ENCODE measurements at regions not wholly inside any gene's neighbourhood (a gene's known extent, or its start where the extent isn't known, plus 50 kb on each side); places are given as distances from the start of the nearest gene placed in this dataset.

DNA sequence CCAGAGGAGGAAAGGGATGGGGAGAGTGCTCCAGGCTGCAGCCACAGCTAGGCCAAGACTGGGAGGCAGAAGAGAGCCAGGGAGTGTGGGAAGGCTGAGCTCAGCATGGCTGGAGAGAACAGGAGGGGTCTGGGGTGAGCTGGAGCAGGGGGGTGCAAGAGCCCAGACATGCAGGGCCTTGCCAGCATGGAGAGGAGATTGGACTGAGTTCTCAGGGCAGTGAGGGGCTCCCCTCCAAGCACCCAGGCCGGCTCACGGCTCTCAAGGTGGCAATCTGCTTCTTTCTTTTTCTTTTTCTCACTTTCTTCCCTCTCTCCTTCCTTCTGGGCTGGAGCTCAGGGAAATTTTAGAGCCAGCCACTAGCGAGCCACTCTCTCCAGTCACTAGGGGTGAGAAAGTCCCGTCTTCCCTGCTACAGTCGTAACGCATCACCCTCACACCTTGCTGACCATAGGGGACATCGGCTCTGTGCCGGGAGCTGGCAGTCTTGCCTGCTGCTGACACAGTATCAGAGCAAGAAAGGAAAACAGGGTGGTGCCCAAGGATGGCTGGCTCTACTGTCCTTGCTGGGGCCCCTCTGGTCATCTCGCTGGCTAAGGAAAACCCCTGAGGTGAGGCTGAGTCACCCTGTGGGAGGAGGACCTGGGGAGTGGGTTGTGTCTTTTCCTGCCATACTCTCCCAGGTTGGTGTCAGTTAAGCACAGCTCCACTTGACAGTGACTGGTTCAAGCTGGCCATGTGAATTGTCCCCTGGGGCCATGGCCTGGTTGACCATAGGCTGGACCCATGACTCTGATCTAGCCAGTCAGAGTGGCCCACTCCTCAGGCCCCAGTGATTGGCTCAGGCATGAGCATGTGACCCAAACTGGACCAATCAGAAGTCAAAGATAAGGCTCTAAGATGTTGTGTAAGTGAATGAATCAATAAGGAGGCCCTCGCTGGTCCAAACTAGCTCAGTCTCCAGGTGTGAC, 135.1 kb upstream of the PMEPA1 start:
- DNase-seq: no peak
- H3K4me1 Mint-ChIP-seq (ENCODE audit: low read depth): no peaks in the 10 kb centered on the region
- H3K36me3 Mint-ChIP-seq (ENCODE audit: low read depth): no peaks in the 10 kb centered on the region

DNA sequence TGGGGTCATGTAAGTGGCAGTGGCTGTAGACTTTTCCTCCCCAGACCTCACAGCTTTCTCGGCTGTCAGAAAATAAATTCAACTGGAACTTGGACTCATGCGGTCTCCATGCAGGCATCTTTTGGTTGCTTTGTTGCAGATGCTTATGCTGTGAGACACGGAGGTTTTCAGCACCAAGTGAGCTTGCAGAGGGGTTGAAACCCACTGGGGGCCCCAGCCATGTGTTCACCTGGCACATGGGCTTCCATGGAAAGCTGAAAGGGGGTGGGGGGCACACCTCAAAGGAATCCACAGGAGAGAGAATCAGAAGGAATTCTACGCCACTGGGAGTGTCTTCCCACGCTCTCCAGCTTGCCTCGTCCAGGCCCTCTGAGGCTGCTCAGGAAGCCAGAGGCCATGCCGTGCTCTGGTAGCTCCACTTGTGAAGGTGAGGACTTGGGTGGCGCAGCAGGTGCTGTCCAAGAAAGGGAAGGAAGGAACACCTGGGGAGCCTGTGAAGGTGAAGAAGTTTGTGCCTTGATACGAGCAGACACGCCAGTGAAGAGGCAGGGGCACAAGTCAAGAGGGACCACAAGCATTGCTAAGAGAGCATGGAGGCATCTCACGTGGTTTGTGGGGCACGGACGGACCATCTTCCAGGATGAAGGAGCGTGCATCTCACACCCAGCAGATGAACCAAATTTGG, 134.3 kb upstream of the PMEPA1 start:
- H3K4me3 Mint-ChIP-seq: no peak overlapping the region
- no peaks in the 10 kb centered on the region for H3K4me1 Mint-ChIP-seq (ENCODE audit: low read depth)
- DNase-seq: no peak
- H3K27me3 Mint-ChIP-seq: peaks cover 5% of the 10 kb centered on the region
- no peaks in the 10 kb centered on the region for H3K9me3 Mint-ChIP-seq
- no peaks in the 10 kb centered on the region for H3K36me3 Mint-ChIP-seq (ENCODE audit: low read depth)
- no peak overlapping the region for H3K27ac Mint-ChIP-seq

More for the DNA sequence above, 135.1 kb upstream of the PMEPA1 start:
- Mint-ChIP-seq H3K27ac (no peak overlapping the region), H3K9me3 (no peaks in the 10 kb centered on the region), H3K4me3 (no peak overlapping the region), H3K27me3 (peaks cover 9% of the 10 kb centered on the region)

DNA sequence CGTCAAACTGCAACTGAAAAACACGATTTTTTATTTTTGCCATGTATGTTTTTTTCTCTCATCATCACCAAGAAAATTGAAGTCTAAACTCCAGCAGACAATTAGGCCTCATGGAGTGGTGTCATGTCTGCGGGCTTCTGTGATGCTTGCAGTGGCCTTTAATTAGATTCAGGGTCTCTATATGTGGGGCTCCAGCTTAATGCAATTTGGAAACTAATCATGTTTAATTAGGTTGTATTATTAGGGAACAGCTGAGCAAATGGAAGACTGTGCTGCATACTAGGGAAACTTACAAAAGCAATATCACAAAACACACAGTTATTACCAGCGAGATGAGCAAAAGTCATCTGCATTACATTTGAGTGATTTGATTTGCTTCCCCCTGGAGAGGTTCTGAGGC, 132.9 kb upstream of the PMEPA1 start:
- no peaks in the 10 kb centered on the region for H3K9me3 Mint-ChIP-seq
- H3K36me3 Mint-ChIP-seq (ENCODE audit: low read depth): no peaks in the 10 kb centered on the region

DNA sequence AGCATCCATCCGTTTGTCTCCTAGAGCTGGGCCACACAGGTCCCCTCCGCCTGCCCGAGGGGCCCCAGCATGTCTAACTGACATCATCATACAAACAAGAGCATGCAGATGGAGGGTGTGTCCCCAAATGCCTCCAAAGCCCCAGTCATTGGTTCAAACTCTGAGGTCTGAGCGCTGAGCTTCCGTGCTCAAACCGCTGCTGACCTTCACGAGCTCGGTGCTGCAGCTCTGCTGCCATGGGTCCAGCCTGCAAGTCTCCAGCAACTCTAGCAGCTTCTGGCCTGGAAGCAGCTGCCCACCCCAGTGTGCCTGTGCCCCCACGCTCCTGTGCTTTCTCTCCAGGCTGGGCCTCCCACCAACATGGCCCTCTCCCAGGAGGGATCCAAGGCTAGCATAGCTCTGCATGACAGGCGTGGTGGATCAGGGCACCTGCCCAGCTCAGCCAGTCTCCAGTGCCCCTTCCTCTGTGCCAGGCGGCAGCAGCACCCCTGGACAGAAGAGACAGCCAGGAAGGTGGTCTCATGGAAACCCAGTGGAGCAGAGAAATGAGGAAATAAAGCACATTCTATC, 131.6 kb upstream of the PMEPA1 start:
- H3K4me1 Mint-ChIP-seq (ENCODE audit: low read depth): no peaks in the 10 kb centered on the region
- H3K27me3 Mint-ChIP-seq: no peaks in the 10 kb centered on the region
- no peaks in the 10 kb centered on the region for H3K9me3 Mint-ChIP-seq
- no peak overlapping the region for H3K27ac Mint-ChIP-seq
- H3K36me3 Mint-ChIP-seq (ENCODE audit: low read depth): no peaks in the 10 kb centered on the region
- no peak for DNase-seq
- no peak overlapping the region for H3K4me3 Mint-ChIP-seq

More for the DNA sequence above, 132.9 kb upstream of the PMEPA1 start:
- Mint-ChIP-seq H3K27me3 (no peaks in the 10 kb centered on the region), H3K27ac (no peak overlapping the region), H3K4me1 (ENCODE audit: low read depth) (no peaks in the 10 kb centered on the region), H3K4me3 (no peak overlapping the region)
- DNase-seq: no peak

DNA sequence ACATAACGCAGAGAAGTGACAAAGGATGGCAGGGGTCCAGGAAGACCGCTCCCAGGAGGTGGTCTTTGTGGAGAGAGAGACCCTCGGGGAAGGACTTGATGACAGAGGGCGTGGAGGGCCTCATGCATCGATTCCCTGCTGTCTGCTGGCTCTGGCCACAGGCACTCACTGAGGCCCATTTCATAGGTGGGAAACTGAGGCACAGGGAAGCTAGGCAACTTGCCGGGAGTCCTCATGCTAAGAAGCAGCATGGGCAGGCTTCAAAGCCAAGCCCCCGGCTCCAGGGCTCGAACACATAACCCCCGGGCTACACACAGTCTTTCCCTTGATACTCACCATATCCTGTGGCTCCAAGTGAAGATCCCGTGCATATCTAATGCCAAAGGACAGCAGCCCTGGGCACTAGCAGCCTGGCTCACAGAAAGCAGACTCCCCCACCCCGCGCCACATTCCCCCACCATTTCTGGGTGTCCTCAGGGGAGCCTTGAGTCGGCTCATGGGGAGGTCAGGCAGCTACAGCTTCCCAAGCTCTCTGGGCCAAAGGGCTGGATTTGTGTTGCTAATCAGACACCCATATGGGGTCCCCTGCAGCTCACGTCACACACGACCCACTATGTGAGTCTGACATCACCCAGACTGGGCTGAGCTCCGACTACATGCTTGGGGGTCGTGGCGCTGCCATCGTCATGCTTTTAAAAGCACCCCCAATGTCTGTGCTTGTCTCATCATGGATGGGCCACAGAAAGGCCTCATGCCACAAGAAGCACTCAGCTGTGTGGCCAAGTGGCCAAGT, 130.9 kb upstream of the PMEPA1 start:
- no peaks in the 10 kb centered on the region for H3K36me3 Mint-ChIP-seq (ENCODE audit: low read depth)
- no peak overlapping the region for H3K4me3 Mint-ChIP-seq
- no peak for DNase-seq
- no peaks in the 10 kb centered on the region for H3K4me1 Mint-ChIP-seq (ENCODE audit: low read depth)
- no peak overlapping the region for H3K27ac Mint-ChIP-seq
- no peaks in the 10 kb centered on the region for H3K9me3 Mint-ChIP-seq
- H3K27me3 Mint-ChIP-seq: no peaks in the 10 kb centered on the region

DNA sequence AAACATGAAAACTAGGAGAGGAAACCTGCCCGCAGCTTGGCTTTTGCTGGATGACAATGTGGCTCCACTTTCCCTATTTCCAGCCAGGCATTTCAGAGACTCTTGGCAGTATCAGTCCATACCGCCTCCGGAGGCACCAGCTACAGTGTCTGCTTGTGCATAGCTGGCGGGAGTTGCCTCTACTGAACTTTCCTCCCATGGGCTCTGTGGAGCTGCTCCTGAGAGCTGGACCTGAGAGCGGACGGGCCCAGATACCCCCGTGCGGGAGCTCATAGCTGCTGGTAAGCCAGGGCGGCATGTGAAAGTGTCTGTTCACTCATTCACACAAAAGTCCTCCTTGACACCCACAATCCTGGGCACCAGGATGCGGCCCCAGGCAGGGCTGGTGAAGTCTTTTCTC, 130.3 kb upstream of the PMEPA1 start:
- no peak for DNase-seq
- Mint-ChIP-seq H3K9me3 (no peaks in the 10 kb centered on the region), H3K27ac (no peak overlapping the region), H3K4me3 (no peak overlapping the region), H3K4me1 (ENCODE audit: low read depth) (no peaks in the 10 kb centered on the region), H3K27me3 (no peaks in the 10 kb centered on the region), H3K36me3 (ENCODE audit: low read depth) (no peaks in the 10 kb centered on the region)

DNA sequence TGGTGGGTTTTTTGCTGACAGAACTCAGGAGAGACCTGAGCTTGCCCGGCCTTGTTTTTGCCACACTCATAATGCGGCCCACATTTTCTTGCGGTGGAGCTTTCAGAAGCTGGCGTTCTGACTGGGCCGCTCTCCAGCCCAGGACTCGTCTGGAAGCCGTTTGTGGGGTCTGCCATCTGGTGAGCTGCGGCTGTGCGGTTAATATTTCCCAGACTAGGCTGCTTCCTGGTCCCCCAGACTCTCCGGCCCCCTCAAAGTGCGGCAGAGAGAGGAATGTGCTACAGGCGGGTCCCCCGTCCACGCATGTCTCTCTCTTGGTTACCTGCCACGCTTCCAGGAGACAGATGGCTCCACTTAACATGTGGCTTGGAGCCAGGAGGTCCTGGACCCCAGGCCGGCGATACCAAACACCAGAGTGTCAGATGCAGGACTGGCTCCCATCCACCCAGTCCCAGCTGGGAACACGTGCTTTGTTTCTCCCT, 128.9 kb upstream of the PMEPA1 start:
- no peak overlapping the region for H3K27ac Mint-ChIP-seq
- no peaks in the 10 kb centered on the region for H3K4me1 Mint-ChIP-seq (ENCODE audit: low read depth)
- DNase-seq: no peak
- peaks cover 3% of the 10 kb centered on the region for H3K27me3 Mint-ChIP-seq
- no peaks in the 10 kb centered on the region for H3K36me3 Mint-ChIP-seq (ENCODE audit: low read depth)
- no peaks in the 10 kb centered on the region for H3K9me3 Mint-ChIP-seq
- no peak overlapping the region for H3K4me3 Mint-ChIP-seq

DNA sequence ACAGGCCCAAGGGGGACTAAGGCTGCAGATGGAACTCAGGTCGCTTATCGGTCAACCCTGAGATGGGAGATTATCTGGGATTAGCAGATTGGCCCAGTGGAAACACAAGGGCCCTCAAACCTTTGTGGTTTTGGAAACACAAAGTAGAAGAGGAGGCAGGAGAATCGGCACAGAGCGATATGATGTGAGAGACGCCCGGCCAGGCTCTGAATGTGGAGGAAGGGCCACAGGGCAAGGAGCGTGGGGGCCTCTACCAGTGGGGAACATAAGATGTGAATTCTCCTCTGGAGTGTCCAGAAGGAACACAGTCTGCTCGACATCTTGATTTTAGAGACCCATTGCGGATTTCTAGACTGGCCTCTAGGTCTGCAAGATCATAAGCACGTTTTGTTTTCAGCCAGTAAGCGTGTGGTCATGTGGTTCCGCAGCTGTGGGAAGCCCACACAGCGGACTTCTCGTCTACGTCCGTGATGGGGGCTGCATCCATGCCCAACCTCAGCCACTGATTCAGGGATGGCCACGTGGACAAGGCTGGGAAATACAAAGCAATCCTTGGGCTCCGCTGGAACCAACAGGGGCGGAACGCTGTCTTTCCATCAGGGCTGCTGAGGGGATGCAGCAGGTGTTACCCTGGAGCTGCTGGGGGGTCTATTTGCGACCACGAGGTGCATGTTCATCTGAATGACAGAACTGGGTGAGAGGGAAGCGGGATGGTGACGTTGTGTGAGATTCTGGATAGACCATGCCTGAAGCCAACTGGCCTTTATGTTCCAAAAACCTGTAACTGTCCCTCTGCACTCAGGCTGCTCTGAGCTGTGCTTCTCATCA, 127.6 kb upstream of the PMEPA1 start:
- Mint-ChIP-seq H3K4me1 (ENCODE audit: low read depth) (no peaks in the 10 kb centered on the region), H3K27me3 (peaks cover 3% of the 10 kb centered on the region), H3K27ac (no peak overlapping the region), H3K4me3 (no peak overlapping the region), H3K36me3 (ENCODE audit: low read depth) (no peaks in the 10 kb centered on the region), H3K9me3 (no peaks in the 10 kb centered on the region)
- no peak for DNase-seq

DNA sequence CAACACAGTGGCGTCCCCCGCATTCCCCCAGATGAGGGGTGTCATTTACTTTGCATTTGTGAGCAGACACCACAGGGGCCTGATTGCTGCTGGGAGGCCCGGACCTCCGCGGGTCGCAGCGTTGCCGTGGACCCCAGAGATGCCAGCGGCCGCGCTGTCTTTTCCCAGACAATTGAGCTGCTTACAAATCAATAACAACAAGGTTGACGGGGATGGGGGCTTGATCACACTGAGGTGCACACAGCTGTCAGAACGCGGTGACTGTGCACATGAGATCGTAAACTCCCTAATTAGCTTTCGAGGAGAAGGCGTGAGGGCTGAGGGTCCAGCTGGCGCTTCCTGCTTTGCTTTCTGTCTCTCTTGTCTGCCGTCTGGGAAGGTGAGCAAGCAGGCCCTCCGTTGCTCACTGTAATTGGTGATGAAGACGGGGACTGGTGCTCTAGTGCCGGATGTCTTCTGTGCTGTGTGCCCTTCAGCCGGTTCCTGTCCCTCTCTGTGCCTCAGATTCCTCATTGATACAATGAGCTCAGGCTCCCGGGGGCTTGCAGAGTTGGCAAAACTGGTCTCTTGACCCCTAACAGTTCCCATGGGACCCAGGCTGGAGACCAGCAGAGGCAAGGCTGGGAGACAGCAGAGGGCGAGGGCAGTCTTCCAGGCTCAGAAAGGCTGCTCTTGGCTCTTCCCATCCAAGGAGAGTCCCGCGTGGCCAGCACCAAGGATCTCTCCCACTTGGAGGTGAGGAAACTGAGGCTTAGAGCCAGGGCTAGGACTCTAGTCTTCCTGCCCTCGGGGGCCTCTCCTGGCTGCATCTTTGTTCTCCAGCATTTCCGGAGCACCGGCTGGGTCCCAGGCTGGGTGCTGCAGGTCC, 126.0 kb upstream of the PMEPA1 start:
- Mint-ChIP-seq H3K4me3 (no peak overlapping the region), H3K4me1 (ENCODE audit: low read depth) (no peaks in the 10 kb centered on the region), H3K27me3 (peaks cover 3% of the 10 kb centered on the region), H3K9me3 (no peaks in the 10 kb centered on the region), H3K36me3 (ENCODE audit: low read depth) (no peaks in the 10 kb centered on the region), H3K27ac (no peak overlapping the region)
- DNase-seq: no peak

DNA sequence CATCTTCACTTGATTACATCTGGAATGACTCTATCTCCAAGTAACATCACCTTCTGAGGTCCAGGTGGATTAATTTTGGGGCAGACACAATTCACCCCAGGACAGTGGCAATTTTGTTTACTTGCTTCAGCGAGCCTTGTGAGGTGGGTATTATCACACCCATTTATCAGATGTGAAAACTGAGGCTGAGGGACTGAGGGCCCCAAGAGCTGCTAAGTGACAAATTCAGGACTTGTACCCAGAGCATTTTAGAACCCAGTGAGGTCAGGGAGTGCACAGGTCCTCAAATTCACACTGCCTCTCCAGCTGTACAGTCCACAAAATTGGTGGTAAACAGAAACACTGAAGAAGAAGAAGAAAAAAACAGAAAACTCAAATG, 125.2 kb upstream of the PMEPA1 start:
- Mint-ChIP-seq H3K4me1 (ENCODE audit: low read depth) (no peaks in the 10 kb centered on the region), H3K9me3 (no peaks in the 10 kb centered on the region), H3K27me3 (peaks cover 3% of the 10 kb centered on the region), H3K4me3 (no peak overlapping the region), H3K27ac (no peak overlapping the region), H3K36me3 (ENCODE audit: low read depth) (no peaks in the 10 kb centered on the region)
- DNase-seq: no peak

DNA sequence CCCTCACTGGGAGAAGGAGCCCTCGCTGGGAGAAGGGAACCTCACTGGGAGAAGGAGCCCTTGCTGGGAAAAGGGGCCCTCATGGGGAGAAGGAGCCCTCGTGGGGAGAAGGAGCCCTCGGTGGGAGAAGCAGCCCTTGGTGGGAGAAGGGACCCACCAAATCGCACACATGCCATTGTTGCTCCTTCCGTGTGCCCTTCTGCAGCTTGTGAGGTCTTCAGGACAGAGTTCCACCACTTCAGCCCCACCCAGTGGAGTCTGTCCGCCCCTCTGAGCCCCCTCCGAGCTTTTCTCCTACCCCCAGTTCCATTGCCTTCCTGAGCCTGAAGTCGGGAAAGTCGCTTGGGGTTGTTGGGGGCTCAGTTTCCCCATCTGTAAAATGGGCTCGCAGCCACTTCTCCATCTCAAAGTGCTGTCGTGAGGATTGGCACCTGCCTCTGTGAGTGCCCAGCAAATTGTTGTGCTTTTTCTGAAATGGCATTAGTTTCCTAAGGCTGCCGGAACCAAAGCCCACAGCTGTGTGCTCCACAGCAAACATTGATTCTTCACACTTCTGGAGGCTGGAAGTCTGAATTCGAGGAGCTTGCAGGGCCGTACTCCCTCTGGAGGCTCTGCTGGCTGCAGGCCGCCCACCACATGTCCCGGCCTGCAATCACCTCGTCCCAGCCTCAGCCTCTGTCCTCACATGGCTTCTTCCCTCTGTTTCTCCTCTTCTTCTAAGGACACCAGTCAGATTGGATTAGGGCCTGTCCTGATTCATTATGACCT, 124.7 kb upstream of the PMEPA1 start:
- H3K9me3 Mint-ChIP-seq: no peaks in the 10 kb centered on the region
- H3K4me3 Mint-ChIP-seq: no peak overlapping the region
- no peak for DNase-seq
- H3K27me3 Mint-ChIP-seq: peaks cover 3% of the 10 kb centered on the region
- H3K36me3 Mint-ChIP-seq (ENCODE audit: low read depth): no peaks in the 10 kb centered on the region
- no peak overlapping the region for H3K27ac Mint-ChIP-seq
- H3K4me1 Mint-ChIP-seq (ENCODE audit: low read depth): no peaks in the 10 kb centered on the region

DNA sequence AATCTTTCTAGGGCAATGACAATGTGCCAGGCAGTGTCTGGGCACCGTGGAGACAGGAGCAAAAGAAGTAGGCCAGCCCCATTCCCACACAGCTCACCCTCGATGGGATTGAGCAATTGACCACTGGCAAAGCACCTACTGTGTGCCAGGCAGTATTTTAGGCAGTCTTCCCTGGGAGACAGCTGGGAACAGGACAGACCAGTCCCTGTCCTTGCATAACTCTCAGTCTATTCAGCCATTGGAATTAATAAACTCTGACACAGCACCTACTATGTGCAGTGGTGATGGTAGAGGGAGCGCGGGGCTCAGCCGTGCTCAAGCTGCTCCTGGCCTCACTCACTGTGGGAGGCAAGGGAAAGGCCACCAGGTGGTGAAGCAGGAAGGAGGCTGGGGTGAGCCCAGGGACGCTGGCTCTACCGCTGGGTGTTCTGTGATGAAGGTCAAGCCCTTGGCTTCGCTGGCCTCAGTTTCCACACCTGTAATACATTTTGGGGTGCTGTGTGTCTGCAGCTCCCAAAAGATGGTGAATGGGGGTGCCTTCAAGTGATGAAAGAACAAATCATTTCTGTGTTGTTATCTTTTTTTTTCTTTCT, 122.3 kb upstream of the PMEPA1 start:
- Mint-ChIP-seq H3K4me3 (no peak overlapping the region), H3K27ac (no peak overlapping the region), H3K4me1 (ENCODE audit: low read depth) (no peaks in the 10 kb centered on the region), H3K36me3 (ENCODE audit: low read depth) (no peaks in the 10 kb centered on the region), H3K27me3 (peaks cover 3% of the 10 kb centered on the region), H3K9me3 (no peaks in the 10 kb centered on the region)
- DNase-seq: no peak

Data from activated T-cell treated with anti-CD3 and anti-CD28 coated beads, Interleukin-2, amount 50 U/mL, for 24 hours (primary cell).